Spleen (tissue), 7 donors: ENCODE measurements at regions not wholly inside any gene's neighbourhood (a gene's known extent, or its start where the extent isn't known, plus 50 kb on each side); places are given as distances from the start of the nearest gene placed in this dataset.

Experiments
- POLR2AphosphoS5 ChIP-seq, 3 donors: sonication (generic); formaldehyde crosslinking; IDR thresholded peaks; one replicate each; pipeline ENCODE4 v1.5.1; 2017; ENCODE audit warnings: antibody characterized with exemption in 3 of 3
- TF ChIP-seq, protein P1 (sequence below), 11 experiments: fragments of 200-600 bp in 7 of 11; fragments of 450-650 bp in 4 of 11; sonication (generic) in 4 of 11; IDR thresholded peaks in 8 of 11; conservative IDR thresholded peaks in 3 of 11; 1 replicate in 7 of 11; 2 replicates in 4 of 11; pipeline versions ENCODE4 v1.4.0 to v1.8.0; 2016 to 2021; ENCODE audit warnings: antibody characterized with exemption in 11 of 11, inconsistent platforms in 4 of 11, mild to moderate bottlenecking in 1 of 11
- donor health status: DM: no; HTN: no; CAD: no; lungs with moderate emphysema.
- donor health status: DM: no; HTN: no; CAD: no.
- donor health status: DM: no; HTN: no; CAD: no.

DNA sequence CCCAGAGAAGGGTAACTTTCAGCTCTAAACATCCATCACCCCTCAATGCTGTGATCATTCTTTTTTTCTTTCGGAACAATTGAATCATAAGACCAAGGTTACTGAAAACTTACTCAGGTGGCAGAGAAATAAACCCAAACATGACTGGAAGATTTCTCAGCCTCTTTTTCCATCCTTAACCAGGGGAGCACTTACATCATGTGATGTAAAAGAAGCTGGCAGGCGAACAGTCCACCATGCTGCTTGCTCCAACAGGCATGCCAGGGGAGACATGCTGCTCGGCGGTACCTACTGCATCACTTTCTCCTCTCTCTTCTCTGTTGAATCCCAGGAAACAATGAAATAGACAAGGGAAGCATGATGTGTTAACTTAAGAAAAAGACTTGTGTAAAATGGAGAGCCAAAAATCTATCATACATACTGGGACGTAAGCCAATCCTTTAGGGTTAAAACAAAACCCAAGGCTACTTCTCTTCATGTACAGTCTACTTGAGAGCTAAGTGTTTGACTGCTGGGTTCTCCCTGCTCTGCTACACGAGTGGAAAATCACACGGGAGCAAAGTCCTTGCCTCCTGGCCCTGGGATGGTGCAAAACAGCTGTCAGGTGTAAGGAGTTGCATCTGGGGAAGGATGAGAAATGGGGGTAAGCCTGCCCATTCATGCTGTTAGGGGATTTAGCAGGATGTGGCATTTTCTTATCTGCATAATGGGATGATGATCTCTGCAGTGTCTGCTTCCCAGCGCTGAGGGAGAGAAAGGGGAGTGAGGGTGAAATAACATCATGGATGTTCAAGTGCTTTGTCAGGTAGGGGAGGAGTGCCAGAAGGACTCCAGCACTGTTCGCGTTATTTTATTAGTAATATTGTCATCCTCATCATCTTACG lies 64.3 kb upstream of the ZNF438 start:
- TF ChIP-seq POLR2AphosphoS5 (IDR thresholded peaks at IDR 0.05) = no peak
- TF ChIP-seq, protein P1, sequence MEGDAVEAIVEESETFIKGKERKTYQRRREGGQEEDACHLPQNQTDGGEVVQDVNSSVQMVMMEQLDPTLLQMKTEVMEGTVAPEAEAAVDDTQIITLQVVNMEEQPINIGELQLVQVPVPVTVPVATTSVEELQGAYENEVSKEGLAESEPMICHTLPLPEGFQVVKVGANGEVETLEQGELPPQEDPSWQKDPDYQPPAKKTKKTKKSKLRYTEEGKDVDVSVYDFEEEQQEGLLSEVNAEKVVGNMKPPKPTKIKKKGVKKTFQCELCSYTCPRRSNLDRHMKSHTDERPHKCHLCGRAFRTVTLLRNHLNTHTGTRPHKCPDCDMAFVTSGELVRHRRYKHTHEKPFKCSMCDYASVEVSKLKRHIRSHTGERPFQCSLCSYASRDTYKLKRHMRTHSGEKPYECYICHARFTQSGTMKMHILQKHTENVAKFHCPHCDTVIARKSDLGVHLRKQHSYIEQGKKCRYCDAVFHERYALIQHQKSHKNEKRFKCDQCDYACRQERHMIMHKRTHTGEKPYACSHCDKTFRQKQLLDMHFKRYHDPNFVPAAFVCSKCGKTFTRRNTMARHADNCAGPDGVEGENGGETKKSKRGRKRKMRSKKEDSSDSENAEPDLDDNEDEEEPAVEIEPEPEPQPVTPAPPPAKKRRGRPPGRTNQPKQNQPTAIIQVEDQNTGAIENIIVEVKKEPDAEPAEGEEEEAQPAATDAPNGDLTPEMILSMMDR (IDR thresholded peaks at IDR 0.05 in 8 of 11, conservative IDR thresholded peaks at IDR 0.05 in 3 of 11) = no peak
